GM20000 (cell line): ENCODE measurements at regions not wholly inside any gene's neighbourhood (a gene's known extent, or its start where the extent isn't known, plus 50 kb on each side); places are given as distances from the start of the nearest gene placed in this dataset.

Source experiments
- DNase-seq: peaks from one replicate; pipeline ENCODE4 v3.0.0; 2012; ENCODE audit warnings: low spot score
- TF ChIP-seq, protein P1 (sequence below): IDR thresholded peaks from 2 replicates; pipeline ENCODE4 v1.5.1; 2012; ENCODE audit warnings: mild to moderate bottlenecking, control low read depth; ENCODE audit errors: extremely low read depth, missing control alignments

DNA sequence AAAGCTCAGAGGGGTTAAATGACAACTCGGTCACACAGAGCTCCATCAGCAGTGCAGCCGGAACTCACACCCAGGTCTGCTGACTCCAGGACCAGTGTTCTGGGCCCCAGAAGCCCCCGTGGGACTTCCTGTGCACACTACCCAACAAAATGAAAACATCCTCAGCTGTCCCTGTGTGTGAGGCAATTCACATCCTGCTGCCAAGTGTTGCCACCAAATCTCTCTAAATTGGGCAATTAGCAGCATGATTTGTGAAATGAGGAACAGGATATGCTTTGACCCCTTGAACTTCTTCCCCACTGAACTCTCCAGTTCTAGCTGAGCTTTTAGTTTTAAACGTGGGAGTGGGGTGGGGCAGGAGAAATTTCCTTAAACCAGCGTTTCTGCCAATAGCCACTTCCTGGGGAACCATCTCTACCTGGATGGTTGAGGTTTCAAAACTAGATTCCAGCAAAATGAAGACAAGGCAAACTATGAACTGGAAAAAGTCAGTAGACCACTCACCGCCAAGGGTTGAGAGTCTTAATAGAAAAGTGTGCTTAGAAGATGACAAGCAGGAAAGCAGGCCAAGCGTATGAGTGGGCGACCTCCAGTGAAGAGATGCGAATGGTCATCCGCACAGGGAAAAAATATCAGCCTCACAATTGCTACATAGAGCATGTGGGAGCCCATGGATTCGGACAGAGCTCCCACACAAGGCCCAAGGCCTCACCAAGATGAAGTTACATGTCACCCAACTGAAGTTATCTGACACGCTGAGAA is 51.9 kb upstream of the CHST15 start:
- no peak for DNase-seq
- TF ChIP-seq, protein P1, sequence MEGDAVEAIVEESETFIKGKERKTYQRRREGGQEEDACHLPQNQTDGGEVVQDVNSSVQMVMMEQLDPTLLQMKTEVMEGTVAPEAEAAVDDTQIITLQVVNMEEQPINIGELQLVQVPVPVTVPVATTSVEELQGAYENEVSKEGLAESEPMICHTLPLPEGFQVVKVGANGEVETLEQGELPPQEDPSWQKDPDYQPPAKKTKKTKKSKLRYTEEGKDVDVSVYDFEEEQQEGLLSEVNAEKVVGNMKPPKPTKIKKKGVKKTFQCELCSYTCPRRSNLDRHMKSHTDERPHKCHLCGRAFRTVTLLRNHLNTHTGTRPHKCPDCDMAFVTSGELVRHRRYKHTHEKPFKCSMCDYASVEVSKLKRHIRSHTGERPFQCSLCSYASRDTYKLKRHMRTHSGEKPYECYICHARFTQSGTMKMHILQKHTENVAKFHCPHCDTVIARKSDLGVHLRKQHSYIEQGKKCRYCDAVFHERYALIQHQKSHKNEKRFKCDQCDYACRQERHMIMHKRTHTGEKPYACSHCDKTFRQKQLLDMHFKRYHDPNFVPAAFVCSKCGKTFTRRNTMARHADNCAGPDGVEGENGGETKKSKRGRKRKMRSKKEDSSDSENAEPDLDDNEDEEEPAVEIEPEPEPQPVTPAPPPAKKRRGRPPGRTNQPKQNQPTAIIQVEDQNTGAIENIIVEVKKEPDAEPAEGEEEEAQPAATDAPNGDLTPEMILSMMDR: no peak

DNA sequence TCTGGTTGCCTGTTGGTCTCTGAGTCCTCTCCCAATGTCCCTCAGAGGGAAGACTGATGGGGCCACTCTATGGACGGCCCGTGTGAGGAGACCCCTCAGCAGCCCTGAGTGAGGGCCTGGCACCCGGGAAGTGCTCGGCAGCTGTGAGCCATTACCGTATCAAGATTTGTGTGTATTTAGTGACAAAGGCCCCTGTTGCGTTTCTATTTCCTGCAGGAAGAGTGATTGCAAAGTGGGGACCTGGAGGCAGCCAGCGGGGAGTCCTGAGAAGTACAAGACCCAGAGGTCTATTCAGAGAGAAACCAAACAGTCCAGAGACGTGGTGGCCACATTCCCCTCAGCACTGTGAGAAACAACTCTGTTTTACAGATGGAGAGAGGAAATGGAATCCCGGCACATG is 51.1 kb upstream of the CHST15 start:
- no peak for DNase-seq
- TF ChIP-seq, protein P1: no peak

DNA sequence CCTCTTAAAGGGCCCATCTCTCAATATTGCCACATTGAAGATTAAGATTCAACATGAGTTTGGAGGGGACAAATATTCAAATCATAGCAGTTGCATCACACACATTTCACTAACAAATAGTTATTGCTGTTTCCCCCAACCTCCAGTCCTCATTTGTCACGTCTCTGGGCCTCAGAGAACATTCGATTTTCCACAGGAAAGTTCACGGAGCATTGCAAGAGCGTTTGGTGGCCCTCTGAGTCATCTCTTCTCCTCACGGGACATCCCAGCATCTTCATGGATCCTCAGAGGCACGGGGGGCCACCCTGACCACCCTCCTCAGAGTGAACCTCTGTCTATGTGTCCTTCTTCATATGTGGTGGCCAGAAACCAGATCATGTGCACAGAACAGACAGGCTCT is 50.3 kb upstream of the CHST15 start:
- TF ChIP-seq, protein P1: no peak
- DNase-seq: no peak
